Esophagus muscularis mucosa (tissue), 3 donors: ENCODE measurements at regions not wholly inside any gene's neighbourhood (a gene's known extent, or its start where the extent isn't known, plus 50 kb on each side); places are given as distances from the start of the nearest gene placed in this dataset.

ENCODE experiments used
- CTCF ChIP-seq, 3 experiments: fragments of 200-600 bp in 2 of 3; fragments of 450-650 bp in 1 of 3; sonication (generic) in 2 of 3; IDR thresholded peaks; one replicate each; pipeline ENCODE4 v1.5.1; 2017 to 2019; ENCODE audit warnings: antibody characterized with exemption in 3 of 3, mild to moderate bottlenecking in 2 of 3, moderate library complexity in 1 of 3
- POLR2A ChIP-seq: fragments of 450-650 bp; IDR thresholded peaks from one replicate; pipeline ENCODE4 v1.6.1; 2017; ENCODE audit warnings: antibody characterized with exemption, moderate library complexity, mild to moderate bottlenecking, low read depth

GRCh38 chr3:99351122-99351521 lies 287.3 kb upstream of the COL8A1 start:
- no peak for TF ChIP-seq CTCF (IDR thresholded peaks at IDR 0.05)
- no peak for TF ChIP-seq POLR2A
